Stimulated activated naive CD8-positive, alpha-beta T cell treated with anti-CD3 and anti-CD28 coated beads, Interleukin-15, amount 100 ng/mL, for 72 hours (primary cell): ENCODE measurements at regions not wholly inside any gene's neighbourhood (a gene's known extent, or its start where the extent isn't known, plus 50 kb on each side); places are given as distances from the start of the nearest gene placed in this dataset.
"Not testable (repeated sequence)": the region's sequence is repeated elsewhere in the genome, so short reads cannot be mapped to it uniquely, and the experiment has no call there.

Experiments used
- ATAC-seq: fragments of 150-1000 bp; cut with Tn5 transposase; 2 replicates; pipeline ENCODE4 v1.10.0; 2021; ENCODE audit warnings: mild to moderate bottlenecking, moderate library complexity
- DNase-seq, 2 donors: peaks; one replicate each; pipeline ENCODE4 v3.0.0; 2021 to 2022
- H3K27ac Mint-ChIP-seq, 2 donors: one replicate each; pipeline ENCODE4 v1.8.0; 2022; ENCODE audit warnings: mild to moderate bottlenecking in 2 of 2, mixed read lengths in 2 of 2, moderate library complexity in 2 of 2
- H3K27me3 Mint-ChIP-seq: one replicate; pipeline ENCODE4 v1.8.0; 2022; ENCODE audit warnings: mixed read lengths
- H3K4me1 Mint-ChIP-seq: one replicate; pipeline ENCODE4 v1.8.0; 2022; ENCODE audit warnings: mild to moderate bottlenecking, mixed read lengths
- H3K4me3 Mint-ChIP-seq, 2 donors: one replicate each; pipeline ENCODE4 v1.8.0; 2022; ENCODE audit warnings: mild to moderate bottlenecking in 2 of 2, mixed read lengths in 2 of 2, moderate library complexity in 1 of 2
- H3K9me3 Mint-ChIP-seq, 2 donors: one replicate each; pipeline ENCODE4 v1.8.0; 2022; ENCODE audit warnings: mixed read lengths in 2 of 2

GRCh38 chr4:49147143-49147542 lies 161.1 kb downstream of the CWH43 start:
- not testable (repeated sequence) for H3K4me1 Mint-ChIP-seq, H3K4me3 Mint-ChIP-seq

GRCh38 chr4:49147596-49147995 lies 161.5 kb downstream of the CWH43 start:
- peaks cover 75 to 76% of the 10 kb centered on the region in 2 donors for H3K9me3 Mint-ChIP-seq
- DNase-seq, H3K4me3 Mint-ChIP-seq, ATAC-seq, H3K27me3 Mint-ChIP-seq, H3K4me1 Mint-ChIP-seq, H3K27ac Mint-ChIP-seq: not testable (repeated sequence)

More at GRCh38 chr4:49147143-49147542, 161.1 kb downstream of the CWH43 start:
- H3K9me3 Mint-ChIP-seq: peaks cover 73 to 77% of the 10 kb centered on the region in 2 donors
- not testable (repeated sequence) for H3K27ac Mint-ChIP-seq, DNase-seq, H3K27me3 Mint-ChIP-seq
- peak; percentile 65 for ATAC-seq

DNA sequence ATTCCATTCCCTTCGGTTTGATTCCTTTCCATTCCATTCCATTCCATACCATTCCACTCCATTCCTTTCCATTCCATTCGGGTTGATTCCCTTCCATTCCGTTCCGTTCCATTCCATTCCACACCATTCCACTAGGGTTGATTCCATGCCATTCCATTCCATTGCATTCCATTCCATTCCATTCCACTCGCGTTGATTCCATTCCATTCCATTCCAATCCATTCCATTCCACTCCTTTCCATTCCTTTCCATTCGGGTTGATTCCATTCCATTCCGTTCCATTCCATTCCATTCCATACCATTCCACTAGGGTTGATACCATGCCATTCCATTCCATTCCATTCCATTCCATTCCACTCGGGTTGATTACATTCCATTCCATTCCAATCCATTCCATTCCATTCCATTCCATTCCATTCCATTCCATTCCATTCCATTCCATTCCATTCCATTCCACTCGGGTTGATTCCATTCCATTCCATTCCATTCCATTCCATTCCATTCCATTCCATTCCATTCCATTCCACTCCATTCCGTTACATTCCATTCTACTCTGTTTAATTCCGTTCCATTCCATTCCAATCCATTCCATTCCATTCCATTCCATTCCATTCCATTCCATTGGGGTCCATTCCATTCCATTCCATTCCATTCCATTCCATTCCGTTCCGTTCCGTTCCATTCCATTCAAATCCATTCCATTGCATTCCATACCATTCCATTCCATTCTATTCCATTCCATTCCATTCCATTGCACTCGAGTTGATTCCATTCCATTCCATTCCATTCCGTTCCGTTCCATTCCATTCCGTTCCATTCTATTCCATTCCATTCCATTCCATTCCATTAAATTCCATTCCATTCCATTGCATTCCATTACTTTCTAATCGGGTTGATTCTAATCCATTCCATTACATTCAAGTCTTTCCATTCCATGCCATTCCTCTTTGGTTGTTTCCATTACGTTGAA lies 163.2 kb downstream of the CWH43 start:
- not testable (repeated sequence) for H3K27ac Mint-ChIP-seq, H3K4me1 Mint-ChIP-seq, H3K27me3 Mint-ChIP-seq, H3K4me3 Mint-ChIP-seq, DNase-seq
- peaks cover 76 to 77% of the 10 kb centered on the region in 2 donors for H3K9me3 Mint-ChIP-seq
- peak; percentile 81 for ATAC-seq

DNA sequence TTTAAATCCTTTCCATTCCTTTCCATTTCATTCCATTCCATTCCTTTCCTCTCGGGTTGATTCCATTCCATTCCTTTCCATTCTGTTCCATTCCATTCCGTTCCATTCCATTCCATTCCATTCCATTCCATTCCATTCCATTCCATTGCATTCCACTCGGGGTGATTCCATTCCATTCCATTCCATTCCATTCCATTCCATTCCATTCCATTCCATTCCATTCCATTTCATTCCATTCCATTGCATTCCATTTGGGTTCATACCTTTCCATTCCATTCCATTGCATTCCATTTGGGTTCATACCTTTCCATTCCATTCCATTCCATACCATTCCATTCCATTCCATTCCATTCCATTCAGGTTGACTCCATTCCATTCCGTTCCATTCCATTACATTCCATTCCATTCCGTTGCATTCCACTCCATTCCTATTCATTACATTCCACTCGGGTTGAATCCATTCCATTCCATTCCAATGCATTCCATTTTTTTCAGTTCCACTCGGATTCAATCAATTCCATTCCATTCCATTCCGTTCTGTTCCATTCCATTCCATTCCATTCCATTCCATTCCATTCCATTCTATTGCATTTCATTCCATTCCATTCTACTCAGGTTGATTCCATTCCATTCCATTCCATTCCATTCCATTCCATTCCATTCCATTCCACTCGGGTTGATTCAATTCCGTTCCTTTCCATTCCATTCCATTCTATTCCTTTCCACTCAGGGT lies 164.4 kb downstream of the CWH43 start:
- H3K4me1 Mint-ChIP-seq, DNase-seq, ATAC-seq, H3K4me3 Mint-ChIP-seq, H3K27me3 Mint-ChIP-seq, H3K27ac Mint-ChIP-seq: not testable (repeated sequence)
- peaks cover 77 to 79% of the 10 kb centered on the region in 2 donors for H3K9me3 Mint-ChIP-seq

DNA sequence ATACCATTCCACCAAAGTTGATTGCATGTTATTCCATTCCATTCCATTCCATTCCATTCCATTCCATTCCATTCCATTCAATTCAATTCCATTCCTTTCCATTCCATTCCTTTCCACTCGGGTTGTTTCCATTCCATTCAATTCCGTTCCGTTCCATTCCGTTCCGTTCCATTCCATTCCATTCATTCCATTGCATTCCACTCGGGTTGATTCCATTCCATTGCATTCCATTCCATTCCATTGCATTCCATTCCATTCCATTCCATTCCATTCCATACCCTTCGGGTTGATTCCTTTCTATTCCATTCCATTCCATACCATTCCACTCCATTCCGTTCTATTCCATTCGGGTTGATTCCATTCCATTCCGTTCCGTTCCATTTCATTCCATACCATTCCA lies 166.9 kb downstream of the CWH43 start:
- not testable (repeated sequence) for H3K27me3 Mint-ChIP-seq, H3K4me1 Mint-ChIP-seq, DNase-seq, ATAC-seq, H3K4me3 Mint-ChIP-seq, H3K27ac Mint-ChIP-seq
- peaks cover 68 to 79% of the 10 kb centered on the region in 2 donors for H3K9me3 Mint-ChIP-seq

DNA sequence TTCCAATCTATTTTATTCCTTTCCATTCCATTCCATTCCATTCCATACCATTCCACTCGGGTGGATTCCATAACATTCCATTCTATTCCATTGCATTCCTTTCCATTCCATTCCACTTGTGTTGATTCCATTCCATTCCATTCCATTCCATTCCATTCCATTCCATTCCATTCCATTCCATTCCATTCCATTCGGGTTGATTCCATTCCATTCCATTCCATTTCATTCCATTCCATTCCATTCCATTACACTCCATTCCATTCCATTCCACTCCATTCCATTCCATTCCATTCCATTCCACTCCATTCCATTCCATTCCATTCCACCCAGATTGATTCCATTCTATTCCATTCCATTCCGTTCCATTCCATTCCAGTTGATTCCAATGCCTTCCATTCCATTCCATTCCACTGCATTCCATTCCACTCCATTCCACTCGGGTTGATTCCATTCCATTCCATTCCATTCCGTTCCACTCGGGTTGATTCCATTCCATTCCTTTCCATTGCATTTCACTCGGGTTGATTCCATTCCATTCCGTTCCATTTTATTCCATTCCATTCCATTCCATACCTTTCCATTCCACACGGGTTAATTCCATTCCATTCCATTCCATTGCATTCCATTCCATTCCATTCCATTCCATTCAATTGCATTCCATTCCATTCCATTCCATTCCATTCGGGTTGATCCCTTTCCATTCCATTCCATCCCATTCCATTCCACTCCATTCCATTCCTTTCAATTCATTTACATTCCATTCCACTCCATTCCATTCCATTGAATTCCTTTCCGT lies 168.4 kb downstream of the CWH43 start:
- not testable (repeated sequence) for DNase-seq, H3K27ac Mint-ChIP-seq, ATAC-seq, H3K27me3 Mint-ChIP-seq, H3K4me3 Mint-ChIP-seq, H3K4me1 Mint-ChIP-seq
- H3K9me3 Mint-ChIP-seq: peaks cover 58 to 66% of the 10 kb centered on the region in 2 donors

DNA sequence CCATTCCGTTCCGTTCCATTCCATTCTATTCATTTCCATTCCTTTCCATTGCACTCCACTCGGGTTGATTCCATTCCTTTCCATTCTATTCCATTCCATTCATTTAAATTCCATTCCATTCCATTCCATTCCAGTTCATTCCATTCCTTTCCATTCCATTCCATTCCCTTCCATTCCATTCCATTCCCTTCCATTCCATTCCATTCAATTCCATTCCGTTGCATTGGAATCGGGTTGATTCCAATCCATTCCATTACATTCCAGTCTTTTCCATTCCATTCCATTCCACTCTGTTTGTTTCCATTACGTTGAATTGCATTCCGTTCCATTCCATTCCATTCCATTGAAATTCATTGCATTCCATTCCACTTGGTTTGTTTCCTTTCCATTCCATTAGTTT lies 169.2 kb downstream of the CWH43 start:
- not testable (repeated sequence) for H3K27ac Mint-ChIP-seq, H3K4me3 Mint-ChIP-seq, H3K27me3 Mint-ChIP-seq, ATAC-seq, DNase-seq, H3K4me1 Mint-ChIP-seq
- H3K9me3 Mint-ChIP-seq: peaks cover 50 to 58% of the 10 kb centered on the region in 2 donors

- H3K4me3 Mint-ChIP-seq, H3K27me3 Mint-ChIP-seq, ATAC-seq, DNase-seq, H3K27ac Mint-ChIP-seq, H3K4me1 Mint-ChIP-seq: not testable (repeated sequence)
- peaks cover 41 to 50% of the 10 kb centered on the region in 2 donors for H3K9me3 Mint-ChIP-seq
Measured at GRCh38 chr4:49156309-49156708, 170.2 kb downstream of the CWH43 start.

DNA sequence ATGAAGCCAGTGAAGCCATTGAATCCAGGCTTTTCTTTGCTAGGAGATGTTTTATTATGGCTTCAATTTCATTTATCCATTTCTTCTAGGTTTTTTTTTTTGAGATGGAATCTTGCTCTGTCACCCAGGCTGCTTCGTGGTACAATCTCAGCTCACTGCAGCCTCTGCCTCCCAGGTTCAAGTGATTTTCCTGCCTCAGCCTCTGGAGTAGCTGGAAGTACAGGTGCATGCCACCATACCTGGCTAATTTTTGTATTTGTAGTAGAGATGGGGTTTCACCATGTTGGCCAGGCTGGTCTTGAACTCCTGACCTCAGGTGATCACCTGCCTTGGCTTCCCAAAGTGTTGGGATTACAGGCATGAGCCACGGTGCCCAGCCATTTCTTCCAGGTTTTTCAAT lies 171.6 kb downstream of the CWH43 start:
- peaks cover 41 to 47% of the 10 kb centered on the region in 2 donors for H3K9me3 Mint-ChIP-seq
- DNase-seq, ATAC-seq, H3K4me1 Mint-ChIP-seq, H3K4me3 Mint-ChIP-seq, H3K27me3 Mint-ChIP-seq, H3K27ac Mint-ChIP-seq: not testable (repeated sequence)

DNA sequence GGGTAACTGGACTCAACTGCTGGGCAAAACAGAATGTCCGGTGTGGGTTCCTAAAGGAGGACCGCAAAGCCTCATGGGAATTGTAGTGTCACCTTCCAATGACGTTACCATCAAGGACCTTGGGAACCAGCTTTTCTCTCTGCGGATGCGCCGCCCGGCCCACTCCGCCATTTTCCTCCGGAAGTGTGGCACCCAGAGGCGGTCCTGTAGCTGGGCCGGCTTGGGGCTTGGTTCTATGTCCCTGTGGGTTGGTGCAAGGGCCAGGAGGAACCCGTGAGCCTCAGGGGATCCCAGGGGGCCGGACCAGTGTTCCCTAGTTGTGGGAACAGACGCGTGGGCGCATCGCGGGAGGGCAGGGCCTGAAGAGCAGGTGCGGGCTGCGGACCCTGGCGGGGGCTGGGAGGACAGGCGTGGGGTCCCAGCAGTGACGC lies 175.1 kb downstream of the CWH43 start:
- not testable (repeated sequence) for H3K4me3 Mint-ChIP-seq, ATAC-seq, DNase-seq

GRCh38 chr4:49164916-49165315 lies 178.8 kb downstream of the CWH43 start:
- not testable (repeated sequence) for H3K27me3 Mint-ChIP-seq, H3K4me3 Mint-ChIP-seq, H3K9me3 Mint-ChIP-seq, H3K27ac Mint-ChIP-seq, DNase-seq, H3K4me1 Mint-ChIP-seq, ATAC-seq

More for the DNA sequence above, 175.1 kb downstream of the CWH43 start:
- not testable (repeated sequence) for H3K27ac Mint-ChIP-seq, H3K4me1 Mint-ChIP-seq, H3K27me3 Mint-ChIP-seq
- peaks cover 6 to 12% of the 10 kb centered on the region in 2 donors for H3K9me3 Mint-ChIP-seq

DNA sequence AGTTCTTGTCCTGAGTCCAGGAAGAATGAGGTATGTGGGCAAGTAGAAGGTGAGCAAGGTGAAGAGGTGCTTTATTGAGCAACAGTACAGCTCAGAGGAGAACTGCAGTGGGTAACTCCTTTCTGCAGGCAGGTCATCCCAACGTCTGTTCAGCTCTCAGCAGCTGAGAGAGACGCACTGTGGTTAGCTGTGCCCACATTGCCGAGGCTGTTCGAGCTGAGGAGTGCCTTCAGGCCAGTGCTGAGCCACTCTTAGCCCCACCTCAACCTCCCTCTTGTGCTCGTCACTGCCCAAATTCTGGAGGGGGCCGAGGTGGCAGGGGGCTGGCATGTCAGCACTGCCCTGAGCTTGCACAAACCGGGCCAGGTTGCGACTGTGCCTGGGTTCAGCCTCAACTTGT lies 191.8 kb downstream of the CWH43 start:
- not testable (repeated sequence) for H3K4me1 Mint-ChIP-seq, ATAC-seq, DNase-seq, H3K27me3 Mint-ChIP-seq, H3K27ac Mint-ChIP-seq, H3K9me3 Mint-ChIP-seq, H3K4me3 Mint-ChIP-seq

- ATAC-seq, H3K9me3 Mint-ChIP-seq, H3K27me3 Mint-ChIP-seq, H3K4me1 Mint-ChIP-seq, DNase-seq, H3K27ac Mint-ChIP-seq, H3K4me3 Mint-ChIP-seq: not testable (repeated sequence)
Measured at GRCh38 chr4:49181088-49181487, 195.0 kb downstream of the CWH43 start.

GRCh38 chr4:49211396-49212194 lies 225.5 kb downstream of the CWH43 start:
- not testable (repeated sequence) for H3K27ac Mint-ChIP-seq, DNase-seq, H3K4me1 Mint-ChIP-seq, H3K4me3 Mint-ChIP-seq, ATAC-seq, H3K27me3 Mint-ChIP-seq
- H3K9me3 Mint-ChIP-seq: peaks cover 11 to 47% of the 10 kb centered on the region in 2 donors
